Immature natural killer cell (primary cell): ENCODE measurements at regions not wholly inside any gene's neighbourhood (a gene's known extent, or its start where the extent isn't known, plus 50 kb on each side); places are given as distances from the start of the nearest gene placed in this dataset.
"Not testable (repeated sequence)": the region's sequence is repeated elsewhere in the genome, so short reads cannot be mapped to it uniquely, and the experiment has no call there.

Experiments used
- DNase-seq, 3 donors: peaks; one replicate each; pipeline ENCODE4 v3.0.0; 2022; ENCODE audit warnings: mixed read lengths in 1 of 3
- H3K27ac Mint-ChIP-seq, 6 donors: one replicate each; pipeline ENCODE4 v1.8.0; 2020; ENCODE audit warnings: mixed read lengths in 6 of 6, mild to moderate bottlenecking in 5 of 6, inconsistent platforms in 4 of 6, moderate library complexity in 3 of 6
- H3K27me3 Mint-ChIP-seq, 3 donors: one replicate each; pipeline ENCODE4 v1.8.0; 2020 to 2021; ENCODE audit warnings: low read depth in 3 of 3, mild to moderate bottlenecking in 3 of 3, mixed read lengths in 3 of 3, moderate library complexity in 3 of 3, inconsistent platforms in 1 of 3
- H3K36me3 Mint-ChIP-seq, 3 donors: one replicate each; pipeline ENCODE4 v1.8.0; 2020; ENCODE audit warnings: mixed read lengths in 3 of 3, inconsistent platforms in 2 of 3, mild to moderate bottlenecking in 2 of 3
- H3K4me1 Mint-ChIP-seq, 2 donors: one replicate each; pipeline ENCODE4 v1.8.0; 2020; ENCODE audit warnings: inconsistent platforms in 2 of 2, mild to moderate bottlenecking in 2 of 2, mixed read lengths in 2 of 2, moderate library complexity in 1 of 2
- H3K4me3 Mint-ChIP-seq, 5 donors: one replicate each; pipeline ENCODE4 v1.8.0; 2020; ENCODE audit warnings: mild to moderate bottlenecking in 5 of 5, mixed read lengths in 5 of 5, inconsistent platforms in 3 of 5, moderate library complexity in 3 of 5
- H3K9me3 Mint-ChIP-seq, 6 donors: one replicate each; pipeline ENCODE4 v1.8.0; 2020; ENCODE audit warnings: mild to moderate bottlenecking in 6 of 6, mixed read lengths in 6 of 6, inconsistent platforms in 4 of 6, moderate library complexity in 3 of 6

- H3K9me3 Mint-ChIP-seq = no peaks in the 10 kb centered on the region
- no peaks in the 10 kb centered on the region for H3K4me1 Mint-ChIP-seq
- no peak overlapping the region for H3K27ac Mint-ChIP-seq
- peaks cover 0 to 3% (median 2%) of the 10 kb centered on the region in 3 donors for H3K27me3 Mint-ChIP-seq
- no peak for DNase-seq
- no peaks in the 10 kb centered on the region for H3K36me3 Mint-ChIP-seq
- no peak overlapping the region for H3K4me3 Mint-ChIP-seq
Measured at GRCh38 chr21:14903172-14903865, 161.5 kb downstream of the NRIP1 start.

DNA sequence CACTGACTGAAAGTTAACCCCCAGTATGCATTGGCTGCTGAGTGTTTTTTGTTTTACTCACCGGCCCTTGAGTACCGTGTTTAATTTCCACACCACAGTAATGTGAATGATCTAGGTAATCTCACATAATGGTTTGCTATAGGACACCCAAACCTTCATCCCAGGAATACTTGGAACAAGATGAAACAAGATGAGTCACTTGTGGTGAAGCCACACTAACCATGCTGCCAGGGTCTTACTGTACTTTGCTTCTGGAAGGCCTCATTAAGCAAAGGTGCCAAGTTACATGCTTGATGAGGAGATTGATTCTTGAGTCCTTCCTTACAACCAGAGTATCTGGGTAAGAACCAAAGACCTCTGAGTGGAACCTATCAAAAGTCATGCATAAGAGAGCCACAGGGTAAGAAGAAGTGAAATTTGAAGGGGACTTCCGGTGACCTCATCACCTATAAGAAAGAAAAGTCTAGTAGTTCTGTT lies 163.3 kb downstream of the NRIP1 start:
- Mint-ChIP-seq H3K27ac (no peak overlapping the region), H3K4me3 (no peak overlapping the region), H3K4me1 (no peaks in the 10 kb centered on the region), H3K36me3 (no peaks in the 10 kb centered on the region), H3K27me3 (peaks cover 0 to 2% (median 0%) of the 10 kb centered on the region in 3 donors), H3K9me3 (no peaks in the 10 kb centered on the region)
- no peak for DNase-seq

- H3K27ac Mint-ChIP-seq = no peak overlapping the region
- H3K4me1 Mint-ChIP-seq = no peaks in the 10 kb centered on the region
- no peak overlapping the region for H3K4me3 Mint-ChIP-seq
- no peaks in the 10 kb centered on the region for H3K36me3 Mint-ChIP-seq
- H3K9me3 Mint-ChIP-seq = no peaks in the 10 kb centered on the region
- peaks cover 0 to 2% (median 0%) of the 10 kb centered on the region in 3 donors for H3K27me3 Mint-ChIP-seq
- DNase-seq = no peak
Measured at GRCh38 chr21:14900611-14901010, 164.2 kb downstream of the NRIP1 start.

- no peak overlapping the region for H3K4me3 Mint-ChIP-seq
- DNase-seq = no peak
- H3K36me3 Mint-ChIP-seq = no peaks in the 10 kb centered on the region
- no peaks in the 10 kb centered on the region for H3K4me1 Mint-ChIP-seq
- H3K9me3 Mint-ChIP-seq = no peaks in the 10 kb centered on the region
- peaks cover 0 to 2% (median 0%) of the 10 kb centered on the region in 3 donors for H3K27me3 Mint-ChIP-seq
- H3K27ac Mint-ChIP-seq = no peak overlapping the region
Measured at GRCh38 chr21:14900058-14900457, 164.7 kb downstream of the NRIP1 start.

- peaks cover 0 to 3% (median 0%) of the 10 kb centered on the region in 3 donors for H3K27me3 Mint-ChIP-seq
- H3K4me3 Mint-ChIP-seq = no peak overlapping the region
- no peaks in the 10 kb centered on the region for H3K4me1 Mint-ChIP-seq
- H3K36me3 Mint-ChIP-seq = no peaks in the 10 kb centered on the region
- H3K9me3 Mint-ChIP-seq = peaks cover 0 to 2% (median 0%) of the 10 kb centered on the region in 6 donors
- H3K27ac Mint-ChIP-seq = no peak overlapping the region
- DNase-seq = no peak
Measured at GRCh38 chr21:14895792-14896191, 169.0 kb downstream of the NRIP1 start.

DNA sequence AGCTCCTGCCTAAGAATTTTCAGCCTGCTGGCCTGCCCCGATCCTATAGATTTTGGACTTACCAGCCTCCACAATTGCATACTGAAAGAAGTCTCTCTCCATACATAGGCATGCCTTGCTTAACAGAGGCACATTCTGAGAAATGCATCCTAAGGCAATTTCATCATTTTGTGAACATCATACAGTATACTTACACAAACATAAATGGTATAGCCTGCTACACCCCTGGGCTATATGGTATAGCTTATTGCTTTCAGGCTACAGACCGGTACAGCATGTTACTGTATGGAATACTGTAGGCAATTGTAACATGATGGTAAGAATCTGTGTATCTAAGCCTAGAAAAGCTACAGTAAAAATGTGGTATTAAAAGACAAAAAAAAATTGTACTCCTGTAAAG lies 174.7 kb downstream of the NRIP1 start:
- Mint-ChIP-seq H3K9me3 (peaks cover 0 to 2% (median 0%) of the 10 kb centered on the region in 6 donors), H3K27me3 (peaks cover 0 to 5% (median 2%) of the 10 kb centered on the region in 3 donors), H3K27ac (no peak overlapping the region)

DNA sequence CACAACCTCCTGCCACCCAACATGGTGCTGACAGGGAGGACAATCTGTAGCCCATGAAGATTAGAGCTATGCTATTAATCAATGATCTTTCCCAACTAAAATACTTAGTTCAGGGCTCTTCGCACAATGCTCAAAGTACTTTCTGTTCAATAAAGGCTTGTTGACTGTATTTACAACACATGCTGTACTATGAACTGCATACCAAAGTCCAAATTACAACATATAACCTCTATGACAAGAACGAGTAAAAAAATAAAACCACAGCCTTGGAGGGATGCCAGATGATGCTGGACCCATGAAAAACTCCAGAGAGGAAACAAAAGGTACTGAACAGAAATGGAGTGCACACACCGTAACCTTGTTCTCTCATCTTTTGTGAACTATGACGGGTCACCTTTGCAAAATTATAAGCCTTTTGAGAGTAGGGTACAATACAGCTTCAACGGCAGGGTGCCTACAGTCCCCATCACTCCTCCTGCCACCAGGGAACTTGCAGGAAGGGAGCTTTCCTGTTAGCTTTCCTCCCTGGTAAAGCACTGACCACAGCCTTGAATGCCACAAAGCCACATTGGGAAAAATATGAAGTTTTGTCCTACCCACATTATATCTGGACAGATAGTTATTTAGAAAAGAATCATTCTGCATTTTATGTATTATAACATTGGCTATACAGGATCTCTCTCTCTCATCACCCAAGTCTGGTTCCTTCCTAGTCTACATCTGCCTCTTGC lies 175.6 kb downstream of the NRIP1 start:
- no peak for DNase-seq
- H3K4me3 Mint-ChIP-seq = no peak overlapping the region
- H3K4me1 Mint-ChIP-seq = no peaks in the 10 kb centered on the region
- no peaks in the 10 kb centered on the region for H3K36me3 Mint-ChIP-seq
- peaks cover 0 to 2% (median 0%) of the 10 kb centered on the region in 6 donors for H3K9me3 Mint-ChIP-seq
- H3K27me3 Mint-ChIP-seq = peaks cover 0 to 6% (median 2%) of the 10 kb centered on the region in 3 donors
- no peak overlapping the region for H3K27ac Mint-ChIP-seq

More for the DNA sequence above, 174.7 kb downstream of the NRIP1 start:
- DNase-seq = no peak
- Mint-ChIP-seq H3K4me3 (no peak overlapping the region), H3K36me3 (no peaks in the 10 kb centered on the region), H3K4me1 (no peaks in the 10 kb centered on the region)

- Mint-ChIP-seq H3K9me3 (peaks cover 0 to under 1% (median 0%) of the 10 kb centered on the region in 6 donors), H3K4me3 (no peak overlapping the region), H3K27me3 (peaks cover 0 to 6% (median 2%) of the 10 kb centered on the region in 3 donors), H3K27ac (no peak overlapping the region), H3K4me1 (no peaks in the 10 kb centered on the region), H3K36me3 (no peaks in the 10 kb centered on the region)
- no peak for DNase-seq
Measured at GRCh38 chr21:14888202-14888601, 176.6 kb downstream of the NRIP1 start.

- H3K27ac Mint-ChIP-seq = no peak overlapping the region
- no peaks in the 10 kb centered on the region for H3K9me3 Mint-ChIP-seq
- no peaks in the 10 kb centered on the region for H3K36me3 Mint-ChIP-seq
- H3K4me3 Mint-ChIP-seq = no peak overlapping the region
- no peak for DNase-seq
- H3K27me3 Mint-ChIP-seq = peaks cover 0 to 2% (median 2%) of the 10 kb centered on the region in 3 donors
- no peaks in the 10 kb centered on the region for H3K4me1 Mint-ChIP-seq
Measured at GRCh38 chr21:14886001-14886400, 178.8 kb downstream of the NRIP1 start.

DNA sequence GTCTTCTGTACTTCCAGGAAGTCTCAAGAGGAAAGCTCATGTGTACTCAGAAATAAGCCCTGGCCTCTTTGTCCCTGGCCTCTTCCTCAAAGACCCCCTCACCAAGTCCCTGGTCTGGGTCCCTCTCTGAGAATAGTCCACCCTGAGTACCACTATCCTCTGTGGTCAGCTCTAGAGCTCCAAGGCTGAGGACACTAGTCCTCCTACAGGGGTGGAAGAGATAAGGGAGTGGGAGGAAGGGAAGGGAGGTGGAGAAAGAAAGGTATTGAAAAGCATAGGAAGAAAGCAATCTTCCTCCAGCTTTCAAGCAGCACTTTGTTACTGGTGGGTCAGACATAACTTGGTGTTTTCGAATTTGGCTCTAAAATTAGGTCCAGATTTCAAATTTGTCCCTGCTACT lies 181.4 kb downstream of the NRIP1 start:
- Mint-ChIP-seq H3K4me3 (no peak overlapping the region), H3K36me3 (no peaks in the 10 kb centered on the region), H3K27me3 (peaks cover 0 to 4% (median 2%) of the 10 kb centered on the region in 3 donors)

GRCh38 chr21:14882545-14882944 lies 182.3 kb downstream of the NRIP1 start:
- not testable (repeated sequence) for DNase-seq, H3K27me3 Mint-ChIP-seq, H3K36me3 Mint-ChIP-seq, H3K4me1 Mint-ChIP-seq, H3K4me3 Mint-ChIP-seq, H3K9me3 Mint-ChIP-seq, H3K27ac Mint-ChIP-seq

More for the DNA sequence above, 181.4 kb downstream of the NRIP1 start:
- no peak for DNase-seq
- peaks cover 0 to 2% of the 10 kb centered on the region in 2 donors for H3K4me1 Mint-ChIP-seq
- no peaks in the 10 kb centered on the region for H3K9me3 Mint-ChIP-seq
- H3K27ac Mint-ChIP-seq = no peak overlapping the region

- Mint-ChIP-seq H3K4me3 (no peak overlapping the region), H3K27me3 (peaks cover 0 to 4% (median 0%) of the 10 kb centered on the region in 3 donors), H3K27ac (no peak overlapping the region), H3K9me3 (no peaks in the 10 kb centered on the region), H3K36me3 (no peaks in the 10 kb centered on the region), H3K4me1 (peaks cover 10% of the 10 kb centered on the region in 2 donors)
- DNase-seq = no peak
Measured at GRCh38 chr21:14881863-14882499, 182.8 kb downstream of the NRIP1 start.

GRCh38 chr21:14880922-14881321 lies 183.9 kb downstream of the NRIP1 start:
- H3K36me3 Mint-ChIP-seq = no peaks in the 10 kb centered on the region
- peaks cover 10% of the 10 kb centered on the region in 2 donors for H3K4me1 Mint-ChIP-seq
- no peak overlapping the region for H3K4me3 Mint-ChIP-seq
- peaks cover 0 to 4% (median 0%) of the 10 kb centered on the region in 3 donors for H3K27me3 Mint-ChIP-seq
- DNase-seq = no peak
- H3K9me3 Mint-ChIP-seq = no peaks in the 10 kb centered on the region
- H3K27ac Mint-ChIP-seq = no peak overlapping the region

GRCh38 chr21:14879458-14879857 lies 185.3 kb downstream of the NRIP1 start:
- H3K4me3 Mint-ChIP-seq = no peak overlapping the region
- no peak overlapping the region for H3K27ac Mint-ChIP-seq
- H3K4me1 Mint-ChIP-seq = peaks cover 10% of the 10 kb centered on the region in 2 donors
- no peaks in the 10 kb centered on the region for H3K36me3 Mint-ChIP-seq
- H3K9me3 Mint-ChIP-seq = no peaks in the 10 kb centered on the region
- DNase-seq = no peak
- H3K27me3 Mint-ChIP-seq = peaks cover 0 to 2% (median 0%) of the 10 kb centered on the region in 3 donors
